GM19328 (cell line): ENCODE measurements at regions not wholly inside any gene's neighbourhood (a gene's known extent, or its start where the extent isn't known, plus 50 kb on each side); places are given as distances from the start of the nearest gene placed in this dataset.

Experiments used
- ATAC-seq: cut with Tn5 transposase; IDR thresholded peaks from one replicate; pipeline ENCODE4 v1.9.1; 2021; ENCODE audit warnings: mild to moderate bottlenecking, moderate library complexity; ENCODE audit not compliant: unreplicated experiment

DNA sequence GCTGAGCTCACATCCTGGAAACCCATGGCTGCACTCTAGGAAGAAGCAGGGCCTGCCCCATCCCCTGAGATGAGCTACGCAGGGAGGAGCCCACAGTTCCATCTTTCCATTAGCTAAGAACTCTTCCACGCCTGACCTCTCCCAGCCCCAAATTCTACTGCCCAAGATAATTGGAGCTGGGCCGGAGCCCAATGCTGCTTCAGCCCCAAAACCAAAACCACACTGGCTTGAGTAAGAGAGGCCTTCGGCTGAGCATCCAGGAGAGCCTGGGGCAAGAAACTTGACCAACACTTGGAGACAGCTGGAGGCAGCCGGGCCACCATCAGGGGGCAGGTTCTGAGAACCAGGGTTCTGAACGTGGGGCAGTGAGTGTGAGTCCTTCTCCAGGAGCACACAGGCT, 116.1 kb upstream of the ZMIZ1 start:
- ATAC-seq = no peak

DNA sequence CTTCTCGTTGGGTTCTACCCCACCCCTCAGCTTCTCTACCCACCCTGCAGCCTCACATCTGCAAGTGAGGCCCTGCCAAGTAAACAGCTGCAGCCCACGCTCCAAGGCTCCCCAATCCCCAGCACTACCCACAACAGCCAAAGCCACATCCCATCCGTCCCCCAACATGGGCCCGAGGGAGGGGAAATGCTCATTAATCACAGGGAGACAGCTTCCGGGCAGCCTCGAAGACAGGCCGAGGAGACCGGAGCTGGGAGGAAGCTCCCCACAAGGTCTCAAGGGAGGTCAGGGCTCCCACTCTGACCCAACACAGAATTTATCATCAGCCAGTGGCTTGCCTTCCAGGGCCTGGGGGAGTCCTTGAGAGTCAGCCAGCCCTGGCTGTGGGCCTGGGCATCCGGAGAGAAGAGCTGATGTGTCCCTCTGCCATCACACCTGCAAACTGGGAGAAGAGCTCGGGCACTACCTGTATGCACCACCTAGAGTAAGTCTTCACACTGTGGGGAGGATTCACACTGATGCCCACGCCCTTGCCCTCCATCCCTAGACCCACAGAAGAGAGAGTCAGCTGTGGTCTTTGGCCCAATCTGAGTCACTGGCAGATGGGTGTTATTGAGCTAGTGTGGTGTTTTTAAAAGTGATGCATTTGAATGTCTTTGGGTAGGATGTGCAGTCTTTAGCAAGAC, 115.5 kb upstream of the ZMIZ1 start:
- ATAC-seq = no peak

DNA sequence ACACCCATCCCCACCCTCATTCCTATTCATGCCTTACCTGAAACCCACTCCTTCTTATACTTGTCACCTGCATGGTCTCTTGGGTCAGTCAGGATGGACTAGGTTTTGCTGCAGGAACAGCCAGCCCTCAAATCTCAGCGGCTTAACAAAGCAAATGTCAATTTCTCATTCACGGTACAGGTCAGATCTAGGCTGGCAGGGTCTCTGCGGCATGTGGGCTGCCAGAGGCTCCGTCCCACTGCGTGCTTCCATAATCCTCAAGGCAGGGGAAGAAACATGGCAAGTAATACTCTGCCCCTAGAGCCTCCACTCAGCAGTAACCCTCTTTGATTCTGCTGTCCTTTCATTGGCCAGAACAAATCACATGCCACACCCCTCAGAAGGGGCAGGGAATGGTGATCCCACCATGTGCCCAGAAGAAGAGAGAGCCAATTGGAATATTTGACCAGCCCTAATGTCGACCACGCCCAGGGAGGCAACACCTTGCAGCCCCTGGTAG, 114.9 kb upstream of the ZMIZ1 start:
- ATAC-seq = no peak

DNA sequence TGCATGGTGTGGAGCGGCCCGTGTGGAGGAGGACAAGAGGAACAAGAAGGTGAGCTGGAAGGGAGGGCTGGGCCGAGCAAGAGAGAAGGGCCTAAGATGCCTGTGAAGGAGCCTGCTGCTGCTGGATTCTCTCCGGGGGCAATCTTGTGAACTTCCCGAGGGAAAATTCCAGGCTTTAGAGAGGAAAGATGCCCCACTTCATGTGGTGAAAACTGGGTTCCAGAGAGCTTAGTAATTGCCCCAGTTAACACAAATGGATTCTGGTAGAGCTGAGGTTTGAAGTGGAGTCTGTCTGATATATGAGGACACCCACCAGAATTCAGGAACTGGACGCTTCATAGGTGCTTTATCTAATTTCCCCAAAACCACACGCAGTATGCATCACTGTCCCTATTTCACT, 114.1 kb upstream of the ZMIZ1 start:
- ATAC-seq = no peak

DNA sequence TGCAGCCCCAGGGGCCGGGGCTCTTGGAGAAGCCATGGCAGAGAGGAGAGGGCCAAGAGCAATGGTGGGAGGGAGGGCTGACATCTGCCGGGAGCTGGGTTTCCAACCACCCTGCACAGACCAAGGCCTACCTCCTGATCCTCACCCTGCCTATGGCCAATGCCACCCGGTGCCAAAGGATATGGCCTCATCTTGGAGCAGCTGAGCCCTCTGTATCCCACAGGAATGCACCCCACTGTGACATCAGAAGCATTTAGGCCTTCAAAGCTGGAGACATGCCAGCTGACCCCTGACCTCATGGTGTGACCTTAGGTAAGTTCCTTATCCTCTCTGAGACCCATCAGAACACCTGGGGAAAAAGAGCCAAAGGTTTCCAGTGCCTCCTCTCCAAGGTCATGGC, 113.6 kb upstream of the ZMIZ1 start:
- ATAC-seq = no peak

DNA sequence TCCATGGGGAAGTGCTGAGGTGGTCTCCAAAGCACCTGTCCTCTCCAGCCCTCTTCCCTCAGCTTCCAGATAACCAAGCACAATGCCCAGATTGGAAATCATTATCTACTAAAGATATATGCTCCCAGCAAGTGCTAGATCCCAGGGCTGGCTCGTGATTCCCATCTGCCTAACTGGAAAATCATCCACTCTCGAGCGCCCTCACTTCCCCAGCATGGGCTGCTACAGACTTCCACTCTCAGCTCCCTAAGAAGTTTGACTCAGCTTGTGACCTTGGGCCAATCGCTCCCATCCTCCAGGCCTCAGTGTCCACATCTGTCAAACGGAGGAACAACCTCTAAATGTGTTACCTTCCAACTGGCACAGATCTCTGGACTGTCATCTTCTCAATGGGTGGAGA, 112.4 kb upstream of the ZMIZ1 start:
- no peak for ATAC-seq

DNA sequence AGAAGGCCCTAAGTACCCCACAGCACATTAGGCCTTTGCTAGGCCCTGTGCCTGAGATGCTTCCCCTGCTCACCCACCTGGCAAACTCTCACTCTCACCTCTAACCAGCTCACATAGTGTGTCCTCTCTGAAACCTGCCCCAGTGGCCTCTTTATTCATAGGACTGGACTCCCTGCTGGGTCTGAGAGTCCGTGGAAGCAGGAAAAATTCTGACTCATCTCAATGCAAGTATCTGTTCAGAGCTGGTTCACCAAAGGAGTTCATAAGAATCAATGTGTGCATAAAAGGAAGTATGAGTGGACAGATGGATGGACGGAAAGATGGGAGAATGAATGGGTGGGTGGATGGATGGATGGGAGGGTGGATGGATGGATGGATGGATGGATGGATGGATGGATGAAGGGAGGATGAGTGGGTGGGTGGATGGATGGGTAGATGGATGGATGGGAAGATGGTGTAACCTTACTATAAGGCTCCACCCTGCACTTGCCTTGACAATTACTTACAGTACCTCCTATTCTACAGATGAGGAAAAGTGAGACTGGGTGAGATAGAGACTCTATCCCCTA, 111.2 kb upstream of the ZMIZ1 start:
- no peak for ATAC-seq

DNA sequence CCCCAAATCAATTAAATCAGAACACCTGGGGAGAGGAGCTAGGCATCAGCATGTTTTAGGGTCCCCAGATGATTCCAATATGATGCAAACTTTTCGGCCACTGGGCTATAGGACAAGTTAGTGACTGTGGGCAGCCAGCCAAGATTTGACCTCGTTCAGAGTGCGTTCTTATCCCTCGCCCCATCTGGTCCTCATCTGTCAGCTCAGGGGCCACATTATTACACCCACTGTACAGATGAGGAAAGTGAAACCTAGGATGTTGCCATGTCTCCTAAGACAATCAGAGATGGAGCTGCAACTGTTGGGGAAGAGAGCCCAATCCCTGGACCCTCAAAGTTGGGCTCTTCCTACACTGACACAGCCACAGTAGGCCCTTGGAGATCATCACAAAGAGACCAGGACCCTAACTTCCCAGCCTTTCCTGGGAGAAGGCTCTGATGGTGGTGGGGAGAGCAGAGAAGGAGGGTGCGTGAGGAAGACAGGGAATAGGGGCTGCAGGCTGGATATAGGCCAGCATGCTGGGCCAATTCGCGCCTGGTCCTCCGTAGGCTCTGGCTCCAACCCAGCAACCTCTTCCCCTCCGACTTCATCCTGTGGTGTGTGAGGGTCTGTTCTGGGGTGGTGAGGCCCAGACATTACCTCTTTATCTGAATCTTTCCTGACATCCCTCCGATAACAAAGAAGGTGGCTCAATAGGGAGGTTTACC, 109.4 kb upstream of the ZMIZ1 start:
- ATAC-seq = no peak

DNA sequence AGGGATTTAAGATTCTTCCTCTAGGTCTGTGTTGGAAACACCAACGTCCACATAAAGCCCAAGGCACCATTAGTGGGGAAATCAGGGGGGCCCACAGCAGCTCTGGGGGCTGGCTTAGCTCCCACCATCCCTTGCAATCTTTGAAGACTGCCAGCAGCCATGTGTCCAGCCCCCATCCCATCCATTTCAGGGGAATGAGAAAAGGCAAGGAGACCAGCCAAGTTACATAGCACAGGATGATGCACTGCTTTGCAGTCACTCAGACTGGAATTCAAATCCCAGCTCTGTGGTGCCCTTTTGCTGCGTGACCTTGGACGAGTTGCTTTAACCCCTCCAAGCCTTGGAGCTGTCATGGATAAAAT, 108.9 kb upstream of the ZMIZ1 start:
- ATAC-seq = no peak

DNA sequence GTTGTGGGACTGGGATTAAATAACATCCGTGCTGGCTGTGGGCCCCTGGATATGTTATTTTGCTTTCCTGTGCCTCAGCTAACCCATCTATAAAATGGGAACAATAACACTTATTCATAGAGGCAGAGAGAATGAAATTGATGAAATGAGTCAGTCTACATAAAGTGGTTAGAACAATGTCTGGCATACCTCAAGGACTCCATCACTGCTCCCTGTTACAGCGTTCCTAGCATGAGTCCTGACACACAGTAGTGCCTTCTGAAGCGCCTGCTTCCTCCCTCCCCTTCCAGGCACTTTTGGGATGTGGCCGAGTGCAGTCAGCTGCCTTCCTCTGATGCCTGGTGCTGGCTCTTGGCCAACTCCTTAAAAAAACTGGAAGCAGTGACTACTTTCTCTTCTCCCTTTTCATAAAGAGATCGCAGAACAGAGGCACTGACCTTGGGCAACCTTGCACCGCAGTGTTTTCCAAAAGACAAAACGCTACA, 108.4 kb upstream of the ZMIZ1 start:
- ATAC-seq = no peak

DNA sequence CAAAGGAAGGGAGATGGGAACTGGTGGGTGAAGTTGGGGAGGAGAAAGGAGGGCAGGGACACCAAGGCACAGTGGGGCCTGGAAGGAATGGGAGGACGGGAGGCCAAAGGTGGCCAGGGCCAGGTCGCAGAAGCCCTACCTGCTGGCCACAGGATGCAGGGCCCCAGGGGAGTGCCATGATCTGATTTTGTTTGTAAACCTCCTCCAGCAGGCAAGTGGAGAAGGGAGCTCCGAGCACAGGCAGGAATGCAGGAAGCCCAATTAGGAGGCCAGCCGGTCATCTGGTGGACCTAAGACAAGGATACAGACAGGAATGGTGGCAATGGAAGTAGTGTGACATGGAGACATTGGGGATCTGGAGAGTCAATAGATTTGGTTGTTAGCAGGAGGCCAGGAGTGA, 107.0 kb upstream of the ZMIZ1 start:
- no peak for ATAC-seq

DNA sequence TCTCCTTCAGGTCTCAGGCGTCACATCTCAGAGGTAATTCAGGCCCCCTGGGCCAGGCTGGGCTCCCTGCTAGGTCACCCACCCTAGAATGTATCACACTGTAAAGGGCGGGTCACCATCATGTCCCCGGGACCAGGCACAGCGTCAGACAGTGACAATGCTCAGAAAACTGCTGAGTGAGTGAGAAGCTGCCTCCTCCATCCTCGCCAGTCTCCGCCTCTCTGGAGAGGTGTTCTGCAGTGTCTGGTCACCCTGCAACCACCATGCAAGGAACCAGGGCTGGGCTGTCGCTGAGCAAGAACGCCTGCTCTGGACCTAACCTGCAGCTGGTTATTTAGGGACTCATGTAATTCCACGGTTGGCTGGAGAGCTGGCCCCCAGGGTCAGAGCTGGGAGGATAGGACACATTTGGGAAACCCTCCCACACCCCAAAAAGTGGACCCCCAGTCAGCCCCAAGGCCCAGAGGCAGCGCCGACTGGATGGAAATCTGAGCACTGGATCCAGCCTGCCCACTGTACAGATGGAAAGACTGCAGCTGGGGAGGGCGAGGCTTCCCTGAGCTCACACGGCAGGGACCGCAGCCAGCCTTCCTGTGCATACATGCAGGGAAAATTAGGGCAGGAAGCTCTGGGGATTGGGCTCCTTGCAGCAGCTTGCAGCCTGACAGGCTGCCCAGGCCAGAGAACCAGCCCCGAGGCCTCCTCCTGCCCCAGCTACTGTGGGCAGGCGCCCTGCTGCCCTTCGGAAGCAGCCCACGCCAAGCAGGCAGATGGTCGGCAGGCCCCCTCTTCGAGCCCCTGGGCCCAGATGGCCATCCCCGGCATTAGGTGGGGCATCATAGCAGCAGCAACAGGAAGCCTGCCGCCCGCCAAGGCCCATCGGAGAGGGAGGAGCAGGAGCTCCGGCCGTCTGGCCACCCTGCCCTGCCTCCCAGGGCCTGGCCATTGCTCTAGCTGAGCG, 105.4 kb upstream of the ZMIZ1 start:
- no peak for ATAC-seq

DNA sequence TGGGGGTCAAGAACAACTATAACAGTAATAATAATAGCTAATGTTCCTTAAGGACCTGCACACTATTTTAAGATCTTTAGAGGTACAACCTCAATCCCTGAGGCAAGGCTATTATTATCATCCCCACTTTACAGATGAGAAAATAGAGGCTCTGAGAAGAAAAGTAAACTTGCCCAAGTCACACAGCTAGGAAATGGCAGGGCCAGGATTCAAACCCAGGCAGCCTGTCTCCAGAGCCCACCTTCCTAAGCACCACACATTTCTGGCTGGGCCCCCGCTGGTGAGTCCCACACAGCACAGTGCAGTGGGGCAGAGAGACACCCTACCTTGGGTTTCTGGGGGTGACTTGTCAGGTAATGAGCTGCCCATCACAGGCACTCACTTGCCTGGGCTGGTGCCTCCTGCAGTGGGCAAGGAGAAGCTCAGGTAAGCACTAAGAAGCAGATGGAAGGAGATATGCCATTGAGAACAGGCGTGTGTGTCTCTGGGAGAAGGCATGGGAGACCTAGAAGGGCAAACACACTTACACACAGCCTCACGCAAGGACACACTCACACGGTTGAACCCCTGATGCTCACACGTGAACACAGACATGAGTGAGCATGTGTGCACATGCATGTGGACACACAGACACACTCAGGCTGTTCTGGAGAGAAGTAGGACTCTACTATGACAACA, 104.4 kb upstream of the ZMIZ1 start:
- no peak for ATAC-seq

DNA sequence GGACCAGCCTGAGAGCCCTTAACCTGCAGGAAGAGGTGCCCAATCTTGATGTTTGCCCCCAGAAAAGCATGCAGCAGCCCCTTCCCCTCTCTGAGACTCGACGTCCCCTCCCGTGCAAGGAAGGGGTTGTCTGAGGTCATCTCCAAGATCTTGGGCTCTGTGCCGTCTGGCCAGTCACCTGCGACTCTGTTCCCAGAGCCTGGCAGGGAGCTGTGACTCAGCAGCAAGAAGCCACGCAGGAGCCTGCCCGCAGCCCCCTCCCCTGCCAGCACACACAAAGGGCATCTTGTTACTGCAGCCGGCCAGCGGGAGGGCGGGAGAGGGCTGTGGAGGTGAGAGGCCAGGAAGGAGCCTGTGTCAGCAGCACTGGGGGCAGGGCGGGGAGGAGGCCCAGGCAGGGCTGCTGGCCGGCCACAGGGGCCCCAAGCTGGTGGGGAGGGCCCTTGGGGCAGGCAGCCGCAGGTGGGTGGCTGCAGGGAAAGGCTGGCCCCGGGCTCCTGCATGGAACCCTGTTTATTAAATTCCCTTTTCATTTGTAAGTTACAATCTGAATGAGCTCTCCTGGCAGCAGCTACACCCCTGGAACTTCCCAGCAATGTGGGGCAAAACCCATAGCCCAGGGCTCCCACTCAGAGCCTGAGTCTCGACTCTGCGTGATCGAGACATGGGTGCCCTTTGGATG, 103.7 kb upstream of the ZMIZ1 start:
- no peak for ATAC-seq

DNA sequence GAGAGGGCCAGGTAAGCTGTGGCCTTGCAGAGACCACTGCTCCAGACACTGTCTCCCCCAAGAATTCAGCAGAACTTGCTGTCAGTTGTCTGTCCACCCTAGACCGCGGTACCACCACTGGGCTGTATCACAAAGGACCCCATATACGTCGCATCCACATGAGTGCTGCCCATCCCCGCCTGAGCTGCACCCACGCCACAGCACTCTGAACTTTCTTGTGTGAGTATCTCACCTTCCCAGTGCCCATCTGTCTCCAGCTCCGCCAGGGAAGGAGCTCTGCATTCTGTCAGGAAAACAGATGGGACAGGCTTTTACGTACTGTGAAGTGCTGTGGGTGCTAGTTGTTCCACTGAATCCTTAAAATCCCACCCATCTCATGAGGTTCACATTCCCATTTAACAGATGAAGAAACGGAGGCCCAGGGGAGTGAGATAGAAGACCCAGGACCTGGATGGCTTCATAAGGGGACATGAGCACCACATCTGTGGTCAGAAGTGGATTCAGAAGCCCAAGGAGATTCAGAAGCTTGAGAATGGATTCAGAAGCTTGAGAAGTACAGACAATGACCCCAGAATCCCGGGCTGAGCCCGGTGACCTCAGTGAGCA, 102.5 kb upstream of the ZMIZ1 start:
- ATAC-seq = no peak

DNA sequence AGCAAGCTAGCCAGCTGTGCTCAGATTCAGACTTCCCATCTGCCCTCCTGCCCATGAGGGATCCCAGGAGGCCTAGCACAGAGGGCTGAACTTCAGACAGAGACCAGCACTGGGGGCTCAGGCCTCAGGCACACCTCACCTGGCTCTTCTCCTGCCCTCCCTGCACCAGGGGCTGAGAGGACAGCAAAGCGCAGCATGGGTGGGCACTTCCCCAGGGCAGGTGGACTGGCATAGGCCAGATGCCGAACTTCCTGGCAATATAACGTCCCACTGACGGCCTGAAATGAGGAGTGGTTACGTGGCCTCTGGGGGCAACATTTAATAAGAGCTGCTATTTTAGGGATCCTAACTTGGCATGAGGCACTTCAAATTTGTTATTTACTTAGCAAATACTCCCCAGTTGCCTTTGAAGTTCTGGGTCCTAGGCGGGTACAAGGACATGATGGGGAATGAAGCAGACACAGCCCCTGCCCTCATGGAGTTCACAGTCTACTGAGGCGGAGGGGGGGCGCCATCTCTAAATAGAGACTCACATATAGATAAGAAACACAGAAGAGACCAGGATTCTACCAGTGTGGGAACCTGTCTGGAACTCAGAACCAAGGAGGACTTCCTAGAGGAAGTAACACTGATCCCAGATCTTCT, 101.8 kb upstream of the ZMIZ1 start:
- no peak for ATAC-seq

DNA sequence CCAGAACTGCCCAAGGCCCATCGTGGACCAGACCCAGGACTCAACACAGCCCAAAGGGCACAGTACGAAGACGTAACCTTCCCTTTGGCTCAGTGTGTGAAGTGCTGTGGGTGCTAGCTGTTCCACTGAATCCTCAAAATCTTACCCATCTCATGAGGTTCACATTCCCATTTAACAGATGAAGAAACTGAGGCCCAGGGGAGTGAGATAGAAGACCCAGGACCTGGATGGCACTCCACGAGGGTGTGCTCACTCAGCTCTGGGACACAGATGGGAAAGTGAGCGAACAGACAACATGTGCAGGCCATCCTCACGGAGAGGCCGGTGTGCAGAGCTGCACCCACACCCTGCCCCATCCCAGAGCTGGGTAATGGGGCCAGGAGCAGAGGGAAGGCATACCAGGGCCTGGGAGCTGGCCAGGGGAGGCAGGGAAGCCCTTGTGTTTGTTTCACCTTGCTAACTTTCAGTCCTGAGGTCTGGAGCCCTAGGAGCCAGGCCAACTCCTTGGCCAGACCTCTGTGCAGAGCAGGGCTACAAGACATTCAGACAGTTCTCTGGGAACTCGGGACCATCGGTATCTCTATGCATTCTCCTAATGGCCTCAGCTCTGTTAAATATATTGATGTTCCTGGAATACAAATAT, 100.3 kb upstream of the ZMIZ1 start:
- no peak for ATAC-seq

DNA sequence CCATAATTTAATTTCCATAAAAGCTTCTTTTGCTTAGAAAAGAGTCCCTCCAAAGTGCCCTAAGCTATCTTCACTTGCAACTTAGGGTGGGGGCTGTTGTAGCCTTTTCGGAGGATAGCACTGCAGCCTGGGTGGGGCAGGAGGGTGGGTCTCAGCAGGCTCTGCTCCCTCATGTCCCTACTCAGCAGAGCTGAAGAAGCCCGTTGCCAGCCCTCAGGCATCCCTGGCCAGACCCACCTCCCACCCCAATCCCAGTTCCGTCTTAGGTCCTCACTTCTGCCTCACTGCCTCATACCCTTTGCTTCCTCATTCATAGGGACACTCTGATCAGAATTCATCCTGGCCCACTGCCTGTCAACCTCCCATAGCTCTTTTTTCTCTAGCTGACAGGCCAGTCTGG, 99.8 kb upstream of the ZMIZ1 start:
- ATAC-seq = no peak

DNA sequence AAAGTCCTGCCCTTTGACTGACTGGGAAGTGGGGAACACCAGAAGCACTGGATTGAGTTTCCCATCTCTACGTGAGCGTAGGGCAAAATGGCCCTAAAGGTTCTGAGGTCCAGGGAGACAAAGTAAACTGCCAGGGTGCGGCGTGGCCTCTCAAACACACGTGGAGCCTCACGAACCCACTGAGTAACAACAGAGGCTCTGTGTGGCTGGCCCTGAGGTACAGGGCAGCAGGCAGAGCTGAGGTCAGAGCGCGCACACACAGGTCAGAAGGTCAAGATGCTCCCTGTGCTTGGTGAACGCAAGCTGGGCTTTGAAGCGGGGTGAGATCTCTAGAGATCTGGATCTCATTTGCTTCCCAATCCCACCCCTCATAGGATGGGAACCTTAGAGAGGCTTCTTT, 99.0 kb upstream of the ZMIZ1 start:
- no peak for ATAC-seq
